Activated CD4-positive, alpha-beta T cell treated with anti-CD3 and anti-CD28 coated beads for 36 hours (primary cell): ENCODE measurements at regions not wholly inside any gene's neighbourhood (a gene's known extent, or its start where the extent isn't known, plus 50 kb on each side); places are given as distances from the start of the nearest gene placed in this dataset.
A peak's percentile ranks its signal among the peaks of the same experiment; 100 is the strongest.

Experiments used
- ATAC-seq: fragments of 200-7000 bp; cut with Tn5 transposase; one replicate; pipeline ENCODE4 v1.10.0; 2021; ENCODE audit warnings: mild to moderate bottlenecking, moderate library complexity
- CTCF ChIA-PET: fragments of 350-600 bp; sonication (Branson Sonifier 250); formaldehyde crosslinking; loops from one replicate; lab custom pipeline; 2021; ENCODE audit warnings: antibody characterized with exemption; lab: Charles Lee
- POLR2A ChIA-PET: fragments of 350-600 bp; sonication (Branson Sonifier 250); formaldehyde crosslinking; loops from one replicate; lab custom pipeline; 2021; ENCODE audit warnings: antibody characterized with exemption, inconsistent platforms; lab: Charles Lee
- DNase-seq: peaks from one replicate; pipeline ENCODE4 v3.0.0-alpha.2; 2020
- H3K27ac Mint-ChIP-seq: one replicate; pipeline ENCODE4 v1.8.0; 2021; ENCODE audit warnings: mixed read lengths
- H3K27me3 Mint-ChIP-seq: one replicate; pipeline ENCODE4 v1.8.0; 2021; ENCODE audit warnings: mixed read lengths
- H3K36me3 Mint-ChIP-seq: one replicate; pipeline ENCODE4 v1.8.0; 2021; ENCODE audit warnings: low read depth, mixed read lengths
- H3K4me1 Mint-ChIP-seq: one replicate; pipeline ENCODE4 v1.8.0; 2021; ENCODE audit warnings: mixed read lengths
- H3K4me3 Mint-ChIP-seq: one replicate; pipeline ENCODE4 v1.8.0; 2021; ENCODE audit warnings: mild to moderate bottlenecking, moderate library complexity, mixed read lengths
- H3K9me3 Mint-ChIP-seq: one replicate; pipeline ENCODE4 v1.8.0; 2021; ENCODE audit warnings: low read depth, mixed read lengths
- intact Hi-C, 2 experiments: fragments of 100-400 bp; cut with DNase I in 1 of 2; cut with micrococcal nuclease in 1 of 2; formaldehyde crosslinking; loops; one replicate each; pipeline versions ENCODE4 v1.14.2 to v1.15.1; 2022 to 2024; cut with DNase I, micrococcal nuclease

- POLR2A ChIA-PET: no interaction called here
- Mint-ChIP-seq H3K9me3 (no peaks in the 10 kb centered on the region), H3K27ac (no peak overlapping the region), H3K4me1 (peaks cover 7% of the 10 kb centered on the region), H3K4me3 (no peak overlapping the region), H3K27me3 (no peaks in the 10 kb centered on the region), H3K36me3 (no peaks in the 10 kb centered on the region)
- no peak for DNase-seq
- ATAC-seq: no peak
- intact Hi-C loops: no loop called here
- CTCF ChIA-PET: no interaction called here
Measured at GRCh38 chrX:45862801-45863200, 662.1 kb upstream of the DIPK2B start.

- Mint-ChIP-seq H3K4me3 (no peak overlapping the region), H3K27me3 (no peaks in the 10 kb centered on the region), H3K27ac (no peak overlapping the region), H3K4me1 (peaks cover 7% of the 10 kb centered on the region), H3K36me3 (no peaks in the 10 kb centered on the region), H3K9me3 (no peaks in the 10 kb centered on the region)
- POLR2A ChIA-PET: interaction anchor here (0.6 kb wide), 1 partner anchor 233 kb away, joined by 4 read pairs; no protein-coding TSS in a partner anchor
- ATAC-seq (no peak), DNase-seq (peak; percentile 14)
- intact Hi-C loops: no loop called here
- CTCF ChIA-PET: interaction anchor here (0.7 kb wide), 1 partner anchor 12 kb away, joined by 4 read pairs; no protein-coding TSS in a partner anchor
Measured at GRCh38 chrX:45860450-45860849, 659.8 kb upstream of the DIPK2B start.

- Mint-ChIP-seq H3K27me3 (no peaks in the 10 kb centered on the region), H3K27ac (no peak overlapping the region), H3K4me1 (peaks cover 11% of the 10 kb centered on the region), H3K36me3 (no peaks in the 10 kb centered on the region), H3K9me3 (no peaks in the 10 kb centered on the region), H3K4me3 (no peak overlapping the region)
- ChIA-PET POLR2A (no interaction called here), CTCF (no interaction called here)
- no peak for DNase-seq
- intact Hi-C loops: loop anchor here in 1 of 2 experiments (10.0 kb wide), 1 partner anchor 515 kb away; no protein-coding TSS in a partner anchor
- ATAC-seq: no peak
Measured at GRCh38 chrX:45859407-45859806, 658.7 kb upstream of the DIPK2B start.

- peak overlapping the region; percentile 91 for H3K27ac Mint-ChIP-seq
- H3K4me3 Mint-ChIP-seq: peak overlapping the region; percentile 99
- ChIA-PET CTCF (no interaction called here), POLR2A (no interaction called here)
- no peaks in the 10 kb centered on the region for H3K9me3 Mint-ChIP-seq
- intact Hi-C loops: loop anchor here (1.0 to 10.0 kb wide), 7 partner anchors 142 to 719 kb away; partner anchors contain the start of gene CHST7 (in 1 of the 2)
- DNase-seq (no peak), ATAC-seq (peak; percentile 6)
- peaks cover 27% of the 10 kb centered on the region for H3K36me3 Mint-ChIP-seq
- peaks cover 29% of the 10 kb centered on the region for H3K4me1 Mint-ChIP-seq
- H3K27me3 Mint-ChIP-seq: no peaks in the 10 kb centered on the region
Measured at GRCh38 chrX:45852884-45853283, 652.2 kb upstream of the DIPK2B start.

GRCh38 chrX:45851434-45851991, 650.8 kb upstream of the DIPK2B start:
- H3K4me3 Mint-ChIP-seq: peak overlapping the region; percentile 99
- intact Hi-C loops: loop anchor here (1.0 to 10.0 kb wide), 8 partner anchors 45 to 721 kb away; partner anchors contain the start of gene CHST7 (in 1 of the 2)
- CTCF ChIA-PET: interaction anchor here (0.6 kb wide), 1 partner anchor 36 kb away, joined by 3 read pairs; no protein-coding TSS in a partner anchor
- H3K36me3 Mint-ChIP-seq: peaks cover 37% of the 10 kb centered on the region
- H3K27me3 Mint-ChIP-seq: no peaks in the 10 kb centered on the region
- H3K9me3 Mint-ChIP-seq: no peaks in the 10 kb centered on the region
- H3K4me1 Mint-ChIP-seq: peaks cover 34% of the 10 kb centered on the region
- ATAC-seq (peak; percentile 70), DNase-seq (peak; percentile 77)
- POLR2A ChIA-PET: interaction anchor here (0.6 to 2.0 kb wide), 4 partner anchors 43 to 82 kb away, joined by 4 to 9 read pairs (median 4); no protein-coding TSS in a partner anchor
- H3K27ac Mint-ChIP-seq: peak overlapping the region; percentile 89

- POLR2A ChIA-PET: interaction anchor here (0.5 to 2.0 kb wide), 6 partner anchors 42 to 853 kb away, joined by 4 to 12 read pairs (median 6); no protein-coding TSS in a partner anchor
- CTCF ChIA-PET: interaction anchor here (0.5 kb wide), 1 partner anchor 696 kb away, joined by 3 read pairs; no protein-coding TSS in a partner anchor
- Mint-ChIP-seq H3K4me1 (peaks cover 37% of the 10 kb centered on the region), H3K27me3 (no peaks in the 10 kb centered on the region), H3K36me3 (peaks cover 41% of the 10 kb centered on the region), H3K27ac (peak overlapping the region; percentile 98), H3K9me3 (no peaks in the 10 kb centered on the region), H3K4me3 (peak overlapping the region; percentile 99)
- ATAC-seq (peak; percentile 31), DNase-seq (peak; percentile 58)
- intact Hi-C loops: loop anchor here (1.0 to 10.0 kb wide), 8 partner anchors 45 to 721 kb away; partner anchors contain the start of gene CHST7 (in 1 of the 2)
Measured at GRCh38 chrX:45850775-45851433, 650.2 kb upstream of the DIPK2B start.

GRCh38 chrX:45850197-45850774, 649.6 kb upstream of the DIPK2B start:
- DNase-seq (peak; percentile 54), ATAC-seq (peak; percentile 11)
- Mint-ChIP-seq H3K4me3 (peak overlapping the region; percentile 99), H3K36me3 (peaks cover 46% of the 10 kb centered on the region), H3K27ac (peak overlapping the region; percentile 98), H3K9me3 (no peaks in the 10 kb centered on the region), H3K27me3 (no peaks in the 10 kb centered on the region), H3K4me1 (peaks cover 40% of the 10 kb centered on the region)
- CTCF ChIA-PET: interaction anchor here (0.5 kb wide), 1 partner anchor 697 kb away, joined by 3 read pairs; no protein-coding TSS in a partner anchor
- intact Hi-C loops: loop anchor here (2.0 to 10.0 kb wide), 6 partner anchors 79 to 722 kb away; partner anchors contain the start of gene CHST7 (in 1 of the 2)
- POLR2A ChIA-PET: interaction anchor here (0.5 to 2.0 kb wide), 6 partner anchors 42 to 853 kb away, joined by 4 to 12 read pairs (median 6); no protein-coding TSS in a partner anchor

- peak overlapping the region; percentile 99 for H3K4me3 Mint-ChIP-seq
- DNase-seq: peak; percentile 35
- ChIA-PET CTCF (interaction anchor here (0.7 to 1.3 kb wide), 3 partner anchors 11 to 47 kb away, joined by 3 to 4 read pairs (median 3); no protein-coding TSS in a partner anchor), POLR2A (interaction anchor here (0.6 to 1.8 kb wide), 7 partner anchors 19 to 80 kb away, joined by 3 to 5 read pairs (median 4); no protein-coding TSS in a partner anchor)
- peaks cover 39% of the 10 kb centered on the region for H3K4me1 Mint-ChIP-seq
- no peak for ATAC-seq
- peak overlapping the region; percentile 98 for H3K27ac Mint-ChIP-seq
- intact Hi-C loops: loop anchor here (1.0 to 2.0 kb wide), 2 partner anchors 25 to 139 kb away; no protein-coding TSS in a partner anchor
- no peaks in the 10 kb centered on the region for H3K9me3 Mint-ChIP-seq
- H3K36me3 Mint-ChIP-seq: peaks cover 49% of the 10 kb centered on the region
- no peaks in the 10 kb centered on the region for H3K27me3 Mint-ChIP-seq
Measured at GRCh38 chrX:45849261-45849862, 648.7 kb upstream of the DIPK2B start.

GRCh38 chrX:45847961-45848360, 647.3 kb upstream of the DIPK2B start:
- Mint-ChIP-seq H3K27ac (peak overlapping the region; percentile 63), H3K4me1 (peaks cover 41% of the 10 kb centered on the region), H3K9me3 (no peaks in the 10 kb centered on the region), H3K27me3 (no peaks in the 10 kb centered on the region), H3K4me3 (peak overlapping the region; percentile 62), H3K36me3 (peaks cover 63% of the 10 kb centered on the region)
- ATAC-seq (no peak), DNase-seq (no peak)
- ChIA-PET CTCF (interaction anchor here (1.3 kb wide), 2 partner anchors 12 to 16 kb away, joined by 4 read pairs; no protein-coding TSS in a partner anchor), POLR2A (no interaction called here)
- intact Hi-C loops: loop anchor here in 1 of 2 experiments (2.0 kb wide), 1 partner anchor 137 kb away; no protein-coding TSS in a partner anchor

- DNase-seq (no peak), ATAC-seq (no peak)
- intact Hi-C loops: no loop called here
- Mint-ChIP-seq H3K4me1 (peaks cover 49% of the 10 kb centered on the region), H3K36me3 (peaks cover 78% of the 10 kb centered on the region), H3K27me3 (no peaks in the 10 kb centered on the region), H3K27ac (peak overlapping the region; percentile 78), H3K4me3 (peak overlapping the region; percentile 39), H3K9me3 (no peaks in the 10 kb centered on the region)
- ChIA-PET CTCF (interaction anchor here (0.9 kb wide), 1 partner anchor 20 kb away, joined by 4 read pairs; no protein-coding TSS in a partner anchor), POLR2A (no interaction called here)
Measured at GRCh38 chrX:45846328-45846727, 645.7 kb upstream of the DIPK2B start.
